C4-2B (cell line): ENCODE measurements at regions not wholly inside any gene's neighbourhood (a gene's known extent, or its start where the extent isn't known, plus 50 kb on each side); places are given as distances from the start of the nearest gene placed in this dataset.
"Not testable (repeated sequence)": the region's sequence is repeated elsewhere in the genome, so short reads cannot be mapped to it uniquely, and the experiment has no call there.

Source experiments
- CTCF ChIP-seq: fragments of 450-650 bp; conservative IDR thresholded peaks from 2 replicates; pipeline ENCODE4 v1.5.1; 2017; ENCODE audit warnings: mild to moderate bottlenecking
- ZFX ChIP-seq: fragments of 450-650 bp; IDR thresholded peaks from 2 replicates; pipeline ENCODE4 v1.6.1; 2017

- not testable (repeated sequence) for TF ChIP-seq CTCF, ZFX
Measured at GRCh38 chr1:850318-850717, 73.4 kb upstream of the SAMD11 start.
